ENCODE measurements at regions not wholly inside any gene's neighbourhood (a gene's known extent, or its start where the extent isn't known, plus 50 kb on each side); places are given as distances from the start of the nearest gene placed in this dataset.
"Not testable (repeated sequence)": the region's sequence is repeated elsewhere in the genome, so short reads cannot be mapped to it uniquely, and the experiment has no call there.

GRCh38 chr7:20917603-20918002 is 130.9 kb upstream of the SP8 start:
- ATAC-seq: no peak
- DNase-seq (ENCODE audit: low spot score in 2 of 2): no peak
- H3K9me3 Mint-ChIP-seq: peaks cover 3% of the 10 kb centered on the region
- H3K36me3 Mint-ChIP-seq: no peaks in the 10 kb centered on the region
- H3K4me1 Mint-ChIP-seq: no peaks in the 10 kb centered on the region
- no peak overlapping the region for H3K4me3 Mint-ChIP-seq
- no peak overlapping the region for H3K27ac Mint-ChIP-seq

- peaks cover 3% of the 10 kb centered on the region for H3K9me3 Mint-ChIP-seq
Observed at GRCh38 chr7:20918156-20918555, 131.5 kb upstream of the SP8 start.

GRCh38 chr7:20927178-20927577 is 140.5 kb upstream of the SP8 start:
- H3K9me3 Mint-ChIP-seq; H3K4me1 Mint-ChIP-seq; ATAC-seq; H3K4me3 Mint-ChIP-seq; DNase-seq (ENCODE audit: low spot score in 2 of 2); H3K36me3 Mint-ChIP-seq; H3K27ac Mint-ChIP-seq: not testable (repeated sequence)

More at GRCh38 chr7:20918156-20918555, 131.5 kb upstream of the SP8 start:
- no peak for DNase-seq (ENCODE audit: low spot score in 2 of 2)
- Mint-ChIP-seq H3K27ac (no peak overlapping the region), H3K4me1 (no peaks in the 10 kb centered on the region), H3K4me3 (no peak overlapping the region), H3K36me3 (no peaks in the 10 kb centered on the region)
- ATAC-seq: no peak

- Mint-ChIP-seq H3K4me3 (no peak overlapping the region), H3K27ac (no peak overlapping the region), H3K36me3 (no peaks in the 10 kb centered on the region), H3K9me3 (peaks cover 6% of the 10 kb centered on the region), H3K4me1 (no peaks in the 10 kb centered on the region)
- DNase-seq (ENCODE audit: low spot score in 2 of 2): no peak
- ATAC-seq: no peak
Observed at GRCh38 chr7:20927976-20928375, 141.3 kb upstream of the SP8 start.

- ATAC-seq: no peak
Observed at GRCh38 chr7:20929199-20929598, 142.5 kb upstream of the SP8 start.

GRCh38 chr7:20931739-20932138 is 145.1 kb upstream of the SP8 start:
- Mint-ChIP-seq H3K4me1 (no peaks in the 10 kb centered on the region), H3K4me3 (no peak overlapping the region), H3K27ac (no peak overlapping the region)

More at GRCh38 chr7:20929199-20929598, 142.5 kb upstream of the SP8 start:
- Mint-ChIP-seq H3K9me3 (peaks cover 6% of the 10 kb centered on the region), H3K4me1 (no peaks in the 10 kb centered on the region), H3K27ac (no peak overlapping the region), H3K4me3 (no peak overlapping the region), H3K36me3 (no peaks in the 10 kb centered on the region)
- no peak for DNase-seq (ENCODE audit: low spot score in 2 of 2)

GRCh38 chr7:20932785-20933527 is 146.3 kb upstream of the SP8 start:
- no peak overlapping the region for H3K27ac Mint-ChIP-seq
- no peaks in the 10 kb centered on the region for H3K36me3 Mint-ChIP-seq
- H3K9me3 Mint-ChIP-seq: no peaks in the 10 kb centered on the region
- DNase-seq (ENCODE audit: low spot score in 2 of 2): no peak
- no peak for ATAC-seq
- H3K4me1 Mint-ChIP-seq: no peaks in the 10 kb centered on the region
- H3K4me3 Mint-ChIP-seq: no peak overlapping the region

More at GRCh38 chr7:20931739-20932138, 145.1 kb upstream of the SP8 start:
- DNase-seq (ENCODE audit: low spot score in 2 of 2) (no peak), ATAC-seq (no peak)
- Mint-ChIP-seq H3K36me3 (no peaks in the 10 kb centered on the region), H3K9me3 (no peaks in the 10 kb centered on the region)

- DNase-seq (ENCODE audit: low spot score in 2 of 2) (no peak), ATAC-seq (no peak)
- Mint-ChIP-seq H3K4me1 (no peaks in the 10 kb centered on the region), H3K27ac (no peak overlapping the region), H3K36me3 (no peaks in the 10 kb centered on the region), H3K9me3 (peaks cover 10% of the 10 kb centered on the region), H3K4me3 (no peak overlapping the region)
Observed at GRCh38 chr7:20945451-20945850, 158.8 kb upstream of the SP8 start.

- DNase-seq (ENCODE audit: low spot score in 2 of 2) (no peak), ATAC-seq (no peak)
- no peaks in the 10 kb centered on the region for H3K4me1 Mint-ChIP-seq
- no peak overlapping the region for H3K4me3 Mint-ChIP-seq
- H3K36me3 Mint-ChIP-seq: no peaks in the 10 kb centered on the region
- H3K9me3 Mint-ChIP-seq: no peaks in the 10 kb centered on the region
- H3K27ac Mint-ChIP-seq: no peak overlapping the region
Observed at GRCh38 chr7:20952916-20953315, 166.2 kb upstream of the SP8 start.

- no peak for ATAC-seq
- Mint-ChIP-seq H3K9me3 (no peaks in the 10 kb centered on the region), H3K4me1 (no peaks in the 10 kb centered on the region), H3K27ac (no peak overlapping the region), H3K36me3 (no peaks in the 10 kb centered on the region), H3K4me3 (no peak overlapping the region)
- no peak for DNase-seq (ENCODE audit: low spot score in 2 of 2)
Observed at GRCh38 chr7:20954711-20955619, 168.3 kb upstream of the SP8 start.

- no peak overlapping the region for H3K27ac Mint-ChIP-seq
- no peak for DNase-seq (ENCODE audit: low spot score in 2 of 2)
- no peaks in the 10 kb centered on the region for H3K36me3 Mint-ChIP-seq
- no peak for ATAC-seq
- no peaks in the 10 kb centered on the region for H3K9me3 Mint-ChIP-seq
- H3K4me1 Mint-ChIP-seq: no peaks in the 10 kb centered on the region
- H3K4me3 Mint-ChIP-seq: no peak overlapping the region
Observed at GRCh38 chr7:20958572-20958971, 171.9 kb upstream of the SP8 start.

- Mint-ChIP-seq H3K4me1 (no peaks in the 10 kb centered on the region), H3K4me3 (no peak overlapping the region), H3K27ac (no peak overlapping the region), H3K9me3 (no peaks in the 10 kb centered on the region), H3K36me3 (no peaks in the 10 kb centered on the region)
- no peak for ATAC-seq
- DNase-seq (ENCODE audit: low spot score in 2 of 2): no peak
Observed at GRCh38 chr7:20959281-20959680, 172.6 kb upstream of the SP8 start.

- H3K4me1 Mint-ChIP-seq: no peaks in the 10 kb centered on the region
- no peak for ATAC-seq
Observed at GRCh38 chr7:20963556-20964280, 177.0 kb upstream of the SP8 start.

GRCh38 chr7:20964281-20964918 is 177.7 kb upstream of the SP8 start:
- H3K4me1 Mint-ChIP-seq: no peaks in the 10 kb centered on the region
- DNase-seq (ENCODE audit: low spot score in 2 of 2): no peak
- no peaks in the 10 kb centered on the region for H3K36me3 Mint-ChIP-seq
- no peak for ATAC-seq
- no peaks in the 10 kb centered on the region for H3K9me3 Mint-ChIP-seq
- H3K4me3 Mint-ChIP-seq: no peak overlapping the region
- H3K27ac Mint-ChIP-seq: no peak overlapping the region

More at GRCh38 chr7:20963556-20964280, 177.0 kb upstream of the SP8 start:
- DNase-seq (ENCODE audit: low spot score in 2 of 2): no peak
- no peak overlapping the region for H3K27ac Mint-ChIP-seq
- H3K36me3 Mint-ChIP-seq: no peaks in the 10 kb centered on the region
- H3K9me3 Mint-ChIP-seq: no peaks in the 10 kb centered on the region
- H3K4me3 Mint-ChIP-seq: no peak overlapping the region

- ATAC-seq (no peak), DNase-seq (ENCODE audit: low spot score in 2 of 2) (no peak)
- Mint-ChIP-seq H3K9me3 (no peaks in the 10 kb centered on the region), H3K4me3 (no peak overlapping the region), H3K27ac (no peak overlapping the region), H3K4me1 (no peaks in the 10 kb centered on the region), H3K36me3 (no peaks in the 10 kb centered on the region)
Observed at GRCh38 chr7:20971219-20971618, 184.5 kb upstream of the SP8 start.

All from stimulated activated effector memory CD8-positive, alpha-beta T cell treated with anti-CD3 and anti-CD28 coated beads, Interleukin-12 subunit alpha, Interleukin-12 subunit beta, amount 100 ng/mL, for 72 hours (primary cell).